Psoas muscle (tissue), 7 donors: ENCODE measurements at regions not wholly inside any gene's neighbourhood (a gene's known extent, or its start where the extent isn't known, plus 50 kb on each side); places are given as distances from the start of the nearest gene placed in this dataset.

ENCODE experiments used
- ATAC-seq, 4 donors: fragments of 200-7000 bp; cut with Tn5 transposase; one replicate each; pipeline ENCODE4 v1.9.1; 2020; ENCODE audit warnings: moderate library complexity in 3 of 4, mild to moderate bottlenecking in 2 of 4
- DNase-seq, 2 donors: peaks; one replicate each; pipeline ENCODE4 v3.0.0-alpha.2; 2020
- H3K27ac ChIP-seq: fragments of 200-600 bp; one replicate; pipeline ENCODE4 v1.8.0; 2022
- H3K27me3 ChIP-seq, 3 donors: fragments of 200-600 bp in 1 of 3; one replicate each; pipeline versions ENCODE4 v1.6.1 to v1.8.0; 2013 to 2022; ENCODE audit warnings: low read length in 2 of 3, mild to moderate bottlenecking in 2 of 3, moderate library complexity in 1 of 3; ENCODE audit not compliant: insufficient read depth in 3 of 3
- H3K36me3 ChIP-seq, 2 donors: fragments of 200-600 bp in 1 of 2; one replicate each; pipeline versions ENCODE4 v1.6.1 to v1.8.0; 2013 to 2022; ENCODE audit warnings: low read depth in 1 of 2, mild to moderate bottlenecking in 1 of 2, moderate library complexity in 1 of 2; ENCODE audit not compliant: insufficient read depth in 1 of 2
- H3K4me1 ChIP-seq: fragments of 200-600 bp; one replicate; pipeline ENCODE4 v1.8.0; 2022
- H3K4me3 ChIP-seq: fragments of 200-600 bp; one replicate; pipeline ENCODE4 v1.8.0; 2022; ENCODE audit warnings: mild to moderate bottlenecking
- H3K9me3 ChIP-seq: fragments of 200-600 bp; one replicate; pipeline ENCODE4 v1.8.0; 2022
- CTCF ChIP-seq: fragments of 200-600 bp; IDR thresholded peaks from one replicate; pipeline ENCODE4 v1.8.0; 2022; ENCODE audit warnings: antibody characterized with exemption
- WGBS, 3 donors: extraction: QIAGEN DNeasy Blood & Tissue Kit; methylation state at CpG; one replicate each; pipeline versions ENCODE4 v1.1.6 to v1.1.7; 2013; 5-methylcytosine and 5-hydroxymethylcytosine counted together
- intact Hi-C, 2 donors: fragments of 100-400 bp; cut with DNase I; formaldehyde crosslinking; loops; one replicate each; pipeline versions ENCODE4 v1.11.0 to v1.14.2; 2022
- donor health status: healthy with polysubstance abuse.
- donor health status: DM: no; HTN: no; CAD: no; lungs with moderate emphysema.
- donor health status: Bipolar disorder and iron deficiency.
- donor health status: healthy.
- donor health status: DM: yes; HTN: yes; CAD: no.
- donor health status: DM: no; HTN: no; CAD: no.
- donor health status: DM: yes; HTN: yes; CAD: no.

GRCh38 chr13:93080587-93080986 is 146.0 kb upstream of the GPC6 start:
- H3K27me3 ChIP-seq, result no peaks in the 10 kb centered on the region
- H3K4me3 ChIP-seq, result no peak overlapping the region
- TF ChIP-seq CTCF, result no peak
- no peaks in the 10 kb centered on the region for H3K9me3 ChIP-seq
- DNase-seq (no peak), ATAC-seq (no peak)
- H3K27ac ChIP-seq, result no peak overlapping the region
- 27 to 31% (median 29%) methylated on average over 1 of the region's 1 CpG for WGBS, 3 donors
- intact Hi-C loops, result no loop called here
- H3K4me1 ChIP-seq, result no peaks in the 10 kb centered on the region
- H3K36me3 ChIP-seq, result no peaks in the 10 kb centered on the region

GRCh38 chr13:93086329-93086728 is 140.3 kb upstream of the GPC6 start:
- Histone ChIP-seq H3K9me3 (no peaks in the 10 kb centered on the region), H3K27me3 (no peaks in the 10 kb centered on the region), H3K36me3 (no peaks in the 10 kb centered on the region), H3K4me1 (no peaks in the 10 kb centered on the region), H3K27ac (no peak overlapping the region), H3K4me3 (no peak overlapping the region)
- ATAC-seq (no peak), DNase-seq (no peak)
- intact Hi-C loops, result no loop called here
- WGBS, 3 donors, result 84 to 89% (median 86%) methylated on average over 2 of the region's 2 CpGs
- no peak for TF ChIP-seq CTCF

GRCh38 chr13:93098972-93099371 is 127.6 kb upstream of the GPC6 start:
- Histone ChIP-seq H3K27ac (no peak overlapping the region), H3K4me1 (no peaks in the 10 kb centered on the region), H3K9me3 (no peaks in the 10 kb centered on the region), H3K36me3 (no peaks in the 10 kb centered on the region), H3K27me3 (no peaks in the 10 kb centered on the region), H3K4me3 (no peak overlapping the region)
- WGBS, 3 donors, result 89 to 94% (median 92%) methylated on average over 6 of the region's 6 CpGs
- no peak for TF ChIP-seq CTCF
- DNase-seq (no peak), ATAC-seq (no peak)
- intact Hi-C loops, result loop anchor here in 1 of 2 donors (10.0 kb wide), 1 partner anchor 404 kb away; no protein-coding TSS in a partner anchor

- Histone ChIP-seq H3K36me3 (no peaks in the 10 kb centered on the region), H3K4me3 (no peak overlapping the region), H3K9me3 (no peaks in the 10 kb centered on the region), H3K27me3 (no peaks in the 10 kb centered on the region), H3K4me1 (no peaks in the 10 kb centered on the region), H3K27ac (no peak overlapping the region)
- intact Hi-C loops, result no loop called here
- DNase-seq (no peak), ATAC-seq (no peak)
- TF ChIP-seq CTCF, result no peak
- 50 to 60% (median 60%) methylated on average over 2 of the region's 2 CpGs for WGBS, 3 donors
Measured at GRCh38 chr13:93101226-93101734, 125.3 kb upstream of the GPC6 start.

DNA sequence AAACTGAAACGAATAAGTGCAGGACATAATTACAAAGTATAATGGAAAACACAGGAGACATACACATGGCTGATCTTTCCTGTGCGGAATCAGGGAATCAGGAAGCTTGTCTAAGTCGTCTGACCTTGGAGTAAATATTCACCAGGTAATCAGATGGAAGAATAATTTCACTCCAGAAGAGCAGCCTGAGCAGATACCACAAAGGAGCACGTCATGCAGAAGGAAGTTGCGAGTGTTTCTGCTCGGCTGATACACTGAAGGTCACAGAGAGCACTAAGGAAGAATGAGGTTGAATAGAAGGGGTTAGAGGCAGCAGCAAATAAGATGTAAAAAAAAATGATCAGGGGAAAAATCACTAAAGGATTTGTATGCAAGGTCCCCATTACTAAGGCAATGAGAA is 122.3 kb upstream of the GPC6 start:
- ATAC-seq (no peak), DNase-seq (no peak)
- H3K4me1 ChIP-seq, result no peaks in the 10 kb centered on the region
- no peaks in the 10 kb centered on the region for H3K9me3 ChIP-seq
- no peaks in the 10 kb centered on the region for H3K36me3 ChIP-seq
- no peak overlapping the region for H3K4me3 ChIP-seq
- H3K27me3 ChIP-seq, result no peaks in the 10 kb centered on the region
- no peak for TF ChIP-seq CTCF
- WGBS, 3 donors, result 78 to 84% (median 83%) methylated on average over 6 of the region's 6 CpGs
- no peak overlapping the region for H3K27ac ChIP-seq
- intact Hi-C loops, result no loop called here
